ELF-1 (cell line): ENCODE measurements at regions not wholly inside any gene's neighbourhood (a gene's known extent, or its start where the extent isn't known, plus 50 kb on each side); places are given as distances from the start of the nearest gene placed in this dataset.
"Not testable (repeated sequence)": the region's sequence is repeated elsewhere in the genome, so short reads cannot be mapped to it uniquely, and the experiment has no call there.

Source experiments
- DNase-seq: peaks from one replicate; pipeline ENCODE4 v3.0.0-alpha.2; 2016; ENCODE audit warnings: low read depth, low spot score

DNA sequence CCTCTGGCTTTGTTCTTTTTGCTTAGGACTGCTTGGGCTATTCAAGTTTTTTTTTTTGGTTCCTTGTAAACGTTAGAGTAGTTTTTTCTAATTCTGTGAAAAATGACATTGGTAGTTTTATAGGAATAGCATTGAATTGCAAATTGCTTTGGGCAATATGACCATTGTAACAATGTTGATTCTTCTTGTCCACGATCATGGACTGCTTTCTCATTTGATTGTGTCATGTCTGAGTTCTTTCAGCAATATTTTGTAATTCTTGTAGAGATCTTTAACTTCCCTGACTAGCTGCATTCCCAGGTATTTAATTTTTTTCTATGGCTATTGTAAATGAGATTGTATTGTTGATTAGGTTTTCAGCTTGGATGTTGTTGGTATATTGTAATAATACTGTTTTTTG, 286.2 kb upstream of the C1QTNF3 start:
- not testable (repeated sequence) for DNase-seq

GRCh38 chr5:34329611-34330108, 286.6 kb upstream of the C1QTNF3 start:
- DNase-seq: not testable (repeated sequence)

DNA sequence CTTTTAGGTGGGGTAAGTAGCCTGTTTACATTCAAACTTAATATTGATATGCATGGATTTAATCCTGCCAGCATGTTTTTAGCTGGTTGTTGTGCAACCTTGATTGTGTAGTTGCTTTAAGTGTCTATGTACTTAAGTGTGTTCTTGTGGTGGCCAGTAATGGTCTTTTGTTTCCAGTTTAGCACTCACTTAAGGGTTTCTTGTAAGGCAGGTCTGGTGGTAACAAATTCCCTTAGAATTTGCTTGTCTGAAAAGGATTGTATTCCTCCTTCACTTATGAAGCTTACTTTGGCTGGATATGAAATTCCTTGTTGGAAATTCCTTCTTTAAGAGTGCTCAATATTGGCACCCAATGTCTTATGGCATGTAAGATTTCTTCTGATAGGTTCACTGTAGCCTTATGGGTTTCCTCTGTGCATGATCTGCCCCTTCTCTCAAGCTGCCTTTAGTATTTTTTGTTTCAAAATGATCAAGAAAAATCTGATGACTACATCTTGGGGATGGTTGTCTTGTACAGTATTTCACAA, 289.0 kb upstream of the C1QTNF3 start:
- DNase-seq: not testable (repeated sequence)

DNA sequence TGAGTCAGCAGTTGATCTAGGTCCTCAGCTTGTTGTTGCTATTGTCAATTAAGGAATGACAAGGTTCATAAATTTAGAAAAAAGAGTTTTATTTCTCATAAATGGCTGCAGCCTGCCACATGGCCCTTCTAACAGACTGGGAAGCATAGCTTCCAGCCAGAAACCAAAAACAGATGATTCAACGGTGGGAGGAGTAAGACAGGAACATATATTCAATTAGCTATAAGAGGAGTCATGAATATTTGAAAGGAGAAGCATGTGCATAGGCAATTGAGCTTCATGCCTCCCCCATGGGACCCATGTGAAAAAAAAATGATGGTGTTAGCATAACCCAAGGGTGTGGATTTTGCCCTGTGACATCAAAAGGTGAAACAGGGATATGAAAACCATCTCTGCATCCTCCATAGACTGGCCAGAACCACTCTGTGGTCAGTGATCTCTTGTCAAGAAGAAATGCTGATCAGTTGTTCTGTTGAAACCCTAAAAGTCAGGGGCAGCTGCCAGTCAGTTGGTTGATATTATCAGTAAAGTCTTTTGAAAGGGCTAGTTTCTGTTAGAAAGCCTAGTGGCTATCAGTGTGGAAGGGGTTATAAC, 296.5 kb upstream of the C1QTNF3 start:
- DNase-seq: not testable (repeated sequence)

GRCh38 chr5:34354440-34354839, 301.7 kb upstream of the RAI14 start:
- DNase-seq: not testable (repeated sequence)

- DNase-seq: not testable (repeated sequence)
Observed at GRCh38 chr5:34371417-34371816, 284.7 kb upstream of the RAI14 start.

DNA sequence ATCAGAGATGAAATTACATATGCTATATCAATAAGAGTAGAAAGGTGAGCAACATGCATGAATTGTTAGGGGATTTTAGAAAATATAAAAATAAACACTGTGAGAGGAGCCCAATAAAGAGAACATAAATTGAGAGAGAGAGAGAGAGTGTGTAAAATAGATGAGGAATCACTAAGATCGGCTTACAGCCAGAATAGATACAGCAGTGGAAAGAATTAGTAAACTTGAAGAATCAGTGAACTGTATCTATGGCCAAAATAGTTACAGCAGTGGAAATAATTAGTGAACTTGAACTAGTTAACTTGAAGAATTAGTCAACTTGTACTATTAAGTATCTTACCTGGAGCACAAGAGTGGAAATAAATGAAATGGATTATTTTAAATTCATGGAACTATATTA, 284.3 kb upstream of the RAI14 start:
- DNase-seq: not testable (repeated sequence)

DNA sequence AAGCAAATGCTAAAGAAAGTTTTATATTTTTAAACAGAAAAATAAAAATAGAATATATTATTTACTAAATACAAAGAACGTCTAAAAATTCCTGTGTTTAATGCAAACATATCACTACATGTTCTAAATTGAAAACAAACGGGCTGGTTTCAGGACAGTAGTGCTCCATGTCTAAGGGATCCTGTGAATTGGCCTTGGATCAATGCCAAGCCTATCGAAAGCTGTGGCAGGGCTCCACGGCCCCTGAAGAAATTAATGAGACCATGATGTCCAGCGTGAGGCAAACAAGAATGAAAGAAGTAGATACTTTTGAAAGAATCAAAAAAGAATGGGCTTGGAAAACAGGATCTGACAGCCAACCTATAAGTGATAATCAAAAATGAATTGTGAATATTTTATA, 283.4 kb upstream of the RAI14 start:
- not testable (repeated sequence) for DNase-seq

- DNase-seq: not testable (repeated sequence)
Observed at GRCh38 chr5:34377651-34378050, 278.5 kb upstream of the RAI14 start.

DNA sequence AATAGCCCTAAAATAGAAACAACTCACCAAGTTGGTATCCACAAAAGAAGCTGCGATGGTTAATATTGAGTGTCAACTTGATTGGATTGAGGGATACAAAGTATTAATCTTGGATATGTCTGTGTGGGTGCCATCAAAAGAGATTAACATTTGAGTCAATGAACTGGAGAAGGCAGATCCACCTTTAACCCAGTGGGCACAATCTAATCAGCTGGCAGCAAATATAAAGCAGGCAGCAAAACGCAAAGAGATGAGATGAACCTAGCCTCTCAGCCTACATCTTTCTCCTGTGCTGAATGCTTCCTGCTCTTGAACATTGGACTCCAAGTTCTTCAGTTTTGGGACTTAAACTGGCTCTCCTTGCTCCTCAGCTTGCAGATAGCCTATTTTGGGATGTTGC, 277.6 kb upstream of the RAI14 start:
- DNase-seq: not testable (repeated sequence)

- not testable (repeated sequence) for DNase-seq
Observed at GRCh38 chr5:34388754-34389153, 267.4 kb upstream of the RAI14 start.

- DNase-seq: no peak
Observed at GRCh38 chr5:34409373-34409772, 246.8 kb upstream of the RAI14 start.

DNA sequence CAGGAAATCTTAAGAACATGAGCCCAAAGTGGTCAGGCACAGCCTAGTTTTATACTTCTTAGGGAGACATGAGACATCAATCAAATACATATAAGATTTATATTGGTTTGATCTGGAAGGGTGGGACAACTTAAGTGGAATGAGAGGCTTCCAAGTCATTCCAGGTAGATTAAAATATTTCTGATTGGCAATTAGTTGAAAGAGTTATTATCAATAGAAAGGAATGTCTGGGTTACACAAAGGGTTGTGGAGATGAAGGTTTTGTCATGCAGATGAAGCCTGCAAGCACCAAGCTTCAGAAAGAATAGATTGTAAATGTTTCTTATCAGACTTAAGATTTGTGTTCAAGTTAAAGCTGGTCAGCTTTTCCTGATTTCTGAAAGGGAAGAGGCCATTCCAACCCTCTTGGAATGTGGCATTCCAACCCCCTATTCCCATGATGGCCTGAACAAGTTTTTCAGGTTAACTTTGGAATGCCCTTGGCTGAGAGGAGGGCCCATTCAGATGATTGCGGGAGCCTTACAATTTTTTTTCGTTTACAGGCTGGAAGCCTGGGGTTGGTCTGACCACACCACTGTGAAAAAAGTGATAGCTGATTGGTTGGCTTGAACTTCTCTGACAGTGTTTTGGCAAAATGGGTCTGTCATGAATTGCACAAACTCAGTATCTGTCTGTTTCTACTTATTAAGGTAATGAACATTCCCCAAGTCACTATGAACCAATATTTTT, 245.6 kb upstream of the RAI14 start:
- peak; percentile 88 for DNase-seq

DNA sequence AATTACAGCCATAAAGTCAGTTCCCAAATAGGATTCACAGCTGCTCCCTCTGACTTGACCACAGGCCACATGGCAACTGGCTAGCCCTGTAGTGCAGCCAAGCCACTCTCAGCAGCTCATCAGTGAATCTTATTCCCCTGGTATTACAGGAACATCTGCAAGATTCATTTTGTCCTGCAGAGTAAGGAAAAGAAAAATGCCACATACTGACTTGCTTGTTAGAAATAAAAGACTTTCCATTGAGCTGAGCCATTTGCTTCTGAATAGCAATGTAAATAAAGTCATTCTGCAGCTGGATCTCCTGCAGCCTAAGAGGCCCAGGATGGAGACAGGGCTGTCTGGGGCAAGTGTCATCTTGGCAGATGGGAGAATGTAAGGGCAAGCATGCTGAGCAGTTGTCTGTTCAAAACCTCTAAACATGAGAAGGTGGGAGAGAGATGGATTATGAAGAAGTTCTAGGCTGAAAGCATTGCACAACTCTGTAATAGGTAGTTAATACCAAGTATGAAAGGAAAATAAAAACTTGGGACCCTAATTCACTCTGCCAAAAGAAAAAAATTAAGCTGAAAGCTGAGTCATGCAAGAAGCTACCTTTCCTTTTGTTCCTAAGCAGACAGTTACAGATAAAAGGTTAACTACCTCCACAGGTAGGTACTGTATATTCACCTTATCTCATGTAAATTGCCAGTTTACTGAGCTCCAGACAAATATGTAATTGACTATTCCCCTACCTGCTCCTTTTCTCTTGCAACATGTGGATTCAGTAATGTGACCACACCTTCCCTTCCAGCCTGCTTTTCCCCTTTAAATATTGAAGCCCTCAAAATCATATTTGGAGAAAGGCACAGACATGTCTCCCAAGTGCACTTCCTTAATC, 244.4 kb upstream of the RAI14 start:
- peak; percentile 57 for DNase-seq

DNA sequence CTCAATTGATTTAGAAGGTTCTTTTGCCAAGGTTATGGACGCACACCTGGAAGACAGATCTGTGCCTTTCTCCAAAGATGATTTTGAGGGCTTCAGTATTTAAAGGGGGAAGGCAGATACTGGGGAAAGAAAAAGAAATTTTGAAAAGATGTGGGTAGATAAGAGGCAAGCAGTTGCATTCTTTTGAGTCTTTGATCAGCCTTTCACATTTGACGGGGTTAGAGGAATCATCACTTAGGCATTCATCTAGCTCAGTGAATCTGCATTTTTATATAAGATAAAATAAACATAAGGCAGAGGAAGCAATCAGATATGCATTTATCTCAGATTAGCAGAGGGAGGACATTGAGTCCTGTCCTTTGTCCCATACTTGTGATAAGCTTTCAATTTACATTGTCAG, 243.4 kb upstream of the RAI14 start:
- DNase-seq: no peak

- no peak for DNase-seq
Observed at GRCh38 chr5:34415559-34416198, 240.4 kb upstream of the RAI14 start.

DNA sequence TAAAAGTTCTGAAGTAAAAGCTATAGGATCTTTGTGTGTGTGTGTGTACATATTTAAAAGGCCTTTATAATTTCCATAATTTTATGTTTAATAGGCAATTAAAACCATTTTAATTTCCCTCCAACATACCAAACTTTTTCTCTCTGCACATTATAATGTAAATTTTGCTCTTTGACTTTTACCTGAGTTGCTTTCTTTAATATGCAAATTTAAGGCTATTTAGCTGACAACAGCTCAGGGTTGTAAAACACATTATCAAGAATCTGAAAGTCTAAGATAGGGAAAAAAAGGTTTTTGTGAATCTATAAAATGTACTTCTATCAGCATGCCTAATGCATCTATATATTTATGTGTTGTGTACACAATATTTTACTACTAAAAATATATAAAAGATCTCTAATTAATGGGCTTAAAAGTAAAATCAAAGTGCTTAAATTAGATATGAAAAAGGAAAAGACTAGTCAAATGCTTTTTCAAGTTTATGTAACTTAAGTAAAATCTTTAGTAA, 239.6 kb upstream of the RAI14 start:
- no peak for DNase-seq

DNA sequence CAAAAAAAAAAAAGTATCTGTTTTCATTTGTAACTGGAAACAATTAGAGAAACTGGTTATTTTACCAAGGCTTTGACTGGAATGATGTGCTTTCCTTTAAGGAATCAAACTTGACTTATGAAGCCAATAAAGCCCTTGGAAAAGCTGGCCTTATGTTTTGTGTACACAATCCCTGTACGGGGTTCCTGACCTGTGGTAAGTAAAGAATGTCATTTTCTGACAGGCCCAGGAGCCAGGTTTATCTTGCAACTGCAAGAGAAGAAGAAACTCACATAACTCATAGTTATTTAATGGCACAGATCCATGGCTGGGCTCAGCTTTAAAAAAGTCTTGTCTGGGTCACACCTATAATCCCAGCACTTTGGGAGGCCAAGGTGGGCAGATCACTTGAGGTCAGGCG, 235.9 kb upstream of the RAI14 start:
- DNase-seq: not testable (repeated sequence)

DNA sequence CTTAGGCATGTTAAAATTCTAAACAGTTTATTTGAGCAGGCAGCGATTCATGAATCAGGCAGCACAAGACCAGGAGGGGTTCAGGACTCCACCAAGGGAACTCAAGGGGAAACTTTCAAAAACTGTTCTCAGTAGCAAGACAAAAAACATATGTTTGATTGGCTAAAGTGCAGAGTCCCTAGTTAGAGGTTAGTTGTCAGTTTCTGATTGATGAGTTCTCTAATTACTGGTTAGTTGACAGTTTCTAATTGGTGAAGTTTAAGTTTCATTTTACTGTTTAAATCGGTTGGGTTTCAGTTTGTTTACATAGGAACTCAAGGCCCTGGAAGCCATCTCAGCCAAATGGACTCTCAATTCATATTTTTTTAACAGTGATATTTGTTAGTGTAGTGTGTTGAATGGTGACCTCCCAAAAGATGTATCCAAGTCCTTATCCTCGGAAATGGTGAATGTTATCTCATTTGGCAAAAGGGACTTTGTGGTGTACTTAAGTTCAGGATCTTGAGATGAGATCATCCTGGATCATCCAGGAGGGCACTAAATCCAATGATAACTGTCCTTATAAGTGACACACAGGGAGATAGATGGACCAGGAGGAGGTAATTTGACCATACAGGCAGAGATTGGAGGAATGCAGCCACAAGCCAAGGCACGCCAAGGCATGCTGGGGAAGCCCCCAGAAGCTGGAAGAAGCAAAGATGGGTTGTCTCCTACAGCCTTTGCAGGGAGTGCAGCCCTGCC, 219.2 kb upstream of the RAI14 start:
- no peak for DNase-seq

DNA sequence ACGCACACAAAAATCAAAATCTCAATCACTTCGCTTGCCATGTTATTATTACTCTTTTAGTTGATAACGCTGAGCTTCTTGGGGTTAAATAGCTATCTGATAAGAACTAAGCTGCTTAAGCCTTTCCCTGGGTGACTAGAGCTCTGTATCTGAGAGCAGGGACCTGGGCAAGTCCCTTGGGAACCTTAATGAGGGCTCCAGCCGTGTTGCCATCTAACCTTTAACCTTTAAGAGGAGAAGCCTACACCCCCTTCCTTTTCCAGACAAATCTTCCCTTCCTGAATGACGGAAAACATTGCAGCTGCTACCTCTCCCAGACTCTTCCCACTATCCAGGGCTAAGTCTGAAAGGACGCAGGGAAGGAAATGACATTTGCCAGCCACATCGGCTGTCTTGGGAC, 216.5 kb upstream of the RAI14 start:
- DNase-seq: peak; percentile 44
